ENCODE measurements at regions not wholly inside any gene's neighbourhood (a gene's known extent, or its start where the extent isn't known, plus 50 kb on each side); places are given as distances from the start of the nearest gene placed in this dataset.

DNA sequence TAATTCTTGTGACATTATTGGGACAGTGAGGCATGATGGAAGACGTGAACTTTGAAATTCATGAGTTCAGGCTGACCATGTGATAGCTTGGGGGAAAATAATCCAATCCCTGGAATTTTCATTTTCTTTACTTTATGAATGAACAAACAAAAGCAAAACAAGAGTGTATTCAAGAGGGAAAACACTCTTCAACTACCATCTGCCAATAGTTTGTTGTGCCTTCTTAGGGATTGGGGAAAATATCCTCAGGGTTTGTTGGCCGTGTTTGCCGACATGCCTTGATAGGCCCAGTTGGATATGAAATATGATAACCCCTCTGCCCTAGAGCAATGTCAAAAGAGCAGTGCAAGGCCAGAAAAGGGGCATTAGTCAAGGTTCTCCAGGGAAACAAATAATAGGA, 80.8 kb upstream of the CLNK start:
- no peak overlapping the region for H3K4me3 Mint-ChIP-seq (ENCODE audit: low read depth)

GRCh38 chr4:10762561-10762960, 78.0 kb upstream of the CLNK start:
- H3K27ac Mint-ChIP-seq, result no peak overlapping the region
- no peaks in the 10 kb centered on the region for H3K36me3 Mint-ChIP-seq (ENCODE audit: insufficient read depth)
- no peak for TF ChIP-seq CTCF (IDR thresholded peaks at IDR 0.05; ENCODE audit: unreplicated experiment)
- no peaks in the 10 kb centered on the region for H3K27me3 Mint-ChIP-seq
- peaks cover 2% of the 10 kb centered on the region for H3K9me3 Mint-ChIP-seq (ENCODE audit: low read depth)
- DNase-seq (ENCODE audit: low spot score, unreplicated experiment), result no peak
- H3K4me1 Mint-ChIP-seq (ENCODE audit: low read depth), result no peaks in the 10 kb centered on the region
- no peak overlapping the region for H3K4me3 Mint-ChIP-seq (ENCODE audit: low read depth)

More for the DNA sequence above, 80.8 kb upstream of the CLNK start:
- no peak overlapping the region for H3K27ac Mint-ChIP-seq
- peaks cover 4% of the 10 kb centered on the region for H3K9me3 Mint-ChIP-seq (ENCODE audit: low read depth)
- H3K36me3 Mint-ChIP-seq (ENCODE audit: insufficient read depth), result no peaks in the 10 kb centered on the region
- no peak for DNase-seq (ENCODE audit: low spot score, unreplicated experiment)
- no peak for TF ChIP-seq CTCF (IDR thresholded peaks at IDR 0.05; ENCODE audit: unreplicated experiment)
- no peaks in the 10 kb centered on the region for H3K4me1 Mint-ChIP-seq (ENCODE audit: low read depth)
- H3K27me3 Mint-ChIP-seq, result no peaks in the 10 kb centered on the region

- Mint-ChIP-seq H3K4me3 (ENCODE audit: low read depth) (no peak overlapping the region), H3K27ac (no peak overlapping the region), H3K36me3 (ENCODE audit: insufficient read depth) (no peaks in the 10 kb centered on the region), H3K4me1 (ENCODE audit: low read depth) (no peaks in the 10 kb centered on the region), H3K27me3 (no peaks in the 10 kb centered on the region), H3K9me3 (ENCODE audit: low read depth) (no peaks in the 10 kb centered on the region)
- no peak for TF ChIP-seq CTCF (IDR thresholded peaks at IDR 0.05; ENCODE audit: unreplicated experiment)
- no peak for DNase-seq (ENCODE audit: low spot score, unreplicated experiment)
Measured at GRCh38 chr4:10761903-10762302, 77.3 kb upstream of the CLNK start.

DNA sequence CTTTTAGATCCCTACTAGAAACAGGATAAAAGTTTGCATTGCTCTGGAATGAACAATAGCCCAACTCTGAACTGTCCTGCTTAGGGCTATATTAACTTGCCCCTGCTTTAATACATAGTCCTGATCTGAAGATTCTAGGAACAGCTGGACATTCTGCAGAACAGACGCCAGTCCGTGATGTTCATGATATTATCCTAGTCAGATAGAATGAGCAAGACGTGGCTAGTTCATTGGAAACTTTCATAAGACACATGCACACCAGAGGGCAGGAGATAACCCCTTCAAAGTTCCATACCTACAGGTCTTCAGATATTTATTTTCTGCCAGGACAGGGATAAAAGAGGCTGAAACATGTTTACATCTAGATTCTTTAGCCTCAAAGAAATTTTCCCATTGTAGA, 75.5 kb upstream of the CLNK start:
- Mint-ChIP-seq H3K9me3 (ENCODE audit: low read depth) (no peaks in the 10 kb centered on the region), H3K27ac (no peak overlapping the region), H3K36me3 (ENCODE audit: insufficient read depth) (no peaks in the 10 kb centered on the region), H3K4me3 (ENCODE audit: low read depth) (no peak overlapping the region), H3K4me1 (ENCODE audit: low read depth) (no peaks in the 10 kb centered on the region), H3K27me3 (no peaks in the 10 kb centered on the region)
- no peak for DNase-seq (ENCODE audit: low spot score, unreplicated experiment)
- TF ChIP-seq CTCF (IDR thresholded peaks at IDR 0.05; ENCODE audit: unreplicated experiment), result no peak

DNA sequence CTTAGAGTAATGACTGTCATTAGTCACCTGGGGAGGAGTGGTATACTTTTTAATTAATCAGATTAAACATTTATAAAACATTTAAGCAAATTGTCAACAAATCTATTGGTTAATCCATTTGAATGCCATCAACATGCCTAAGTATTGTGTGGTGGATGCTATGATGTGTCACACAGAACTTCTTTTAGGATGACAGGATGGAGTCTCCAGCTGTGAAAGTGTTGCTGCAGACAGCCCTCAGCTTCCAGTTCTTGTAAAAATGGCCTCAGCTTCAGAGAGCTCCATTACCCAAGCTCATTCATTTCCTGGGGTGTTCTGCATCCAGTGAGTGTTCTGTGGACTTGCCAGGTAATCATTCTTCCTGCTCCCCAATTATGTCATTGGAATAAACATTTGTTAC, 74.3 kb upstream of the CLNK start:
- DNase-seq (ENCODE audit: low spot score, unreplicated experiment), result no peak
- Mint-ChIP-seq H3K27ac (no peak overlapping the region), H3K4me3 (ENCODE audit: low read depth) (no peak overlapping the region), H3K27me3 (no peaks in the 10 kb centered on the region), H3K9me3 (ENCODE audit: low read depth) (no peaks in the 10 kb centered on the region), H3K36me3 (ENCODE audit: insufficient read depth) (no peaks in the 10 kb centered on the region), H3K4me1 (ENCODE audit: low read depth) (no peaks in the 10 kb centered on the region)
- no peak for TF ChIP-seq CTCF (IDR thresholded peaks at IDR 0.05; ENCODE audit: unreplicated experiment)

Measured in progenitor cell of endocrine pancreas (in vitro differentiated cells).